ENCODE measurements at regions not wholly inside any gene's neighbourhood (a gene's known extent, or its start where the extent isn't known, plus 50 kb on each side); places are given as distances from the start of the nearest gene placed in this dataset.

DNA sequence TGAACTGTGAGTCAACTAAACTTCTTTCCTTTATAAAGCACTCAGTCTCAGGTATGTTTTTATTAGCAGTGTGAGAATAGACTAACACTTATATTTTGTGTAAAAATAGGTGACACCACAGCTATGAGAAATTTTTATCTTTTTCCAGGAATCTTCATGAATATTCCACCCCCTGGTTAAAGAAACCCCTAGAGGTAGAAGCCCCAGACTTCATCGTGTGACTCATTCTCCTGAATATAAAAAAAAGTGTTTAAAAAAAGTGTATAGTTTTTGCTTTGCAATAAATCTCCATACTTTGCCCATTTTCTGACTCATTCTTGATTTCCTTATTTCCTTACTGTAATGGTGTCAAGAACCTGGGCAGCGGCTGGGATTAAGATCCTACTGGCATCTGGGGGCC is 667.6 kb upstream of the CELF2 start:
- H3K4me1 Mint-ChIP-seq = no peaks in the 10 kb centered on the region
- TF ChIP-seq, protein P1, sequence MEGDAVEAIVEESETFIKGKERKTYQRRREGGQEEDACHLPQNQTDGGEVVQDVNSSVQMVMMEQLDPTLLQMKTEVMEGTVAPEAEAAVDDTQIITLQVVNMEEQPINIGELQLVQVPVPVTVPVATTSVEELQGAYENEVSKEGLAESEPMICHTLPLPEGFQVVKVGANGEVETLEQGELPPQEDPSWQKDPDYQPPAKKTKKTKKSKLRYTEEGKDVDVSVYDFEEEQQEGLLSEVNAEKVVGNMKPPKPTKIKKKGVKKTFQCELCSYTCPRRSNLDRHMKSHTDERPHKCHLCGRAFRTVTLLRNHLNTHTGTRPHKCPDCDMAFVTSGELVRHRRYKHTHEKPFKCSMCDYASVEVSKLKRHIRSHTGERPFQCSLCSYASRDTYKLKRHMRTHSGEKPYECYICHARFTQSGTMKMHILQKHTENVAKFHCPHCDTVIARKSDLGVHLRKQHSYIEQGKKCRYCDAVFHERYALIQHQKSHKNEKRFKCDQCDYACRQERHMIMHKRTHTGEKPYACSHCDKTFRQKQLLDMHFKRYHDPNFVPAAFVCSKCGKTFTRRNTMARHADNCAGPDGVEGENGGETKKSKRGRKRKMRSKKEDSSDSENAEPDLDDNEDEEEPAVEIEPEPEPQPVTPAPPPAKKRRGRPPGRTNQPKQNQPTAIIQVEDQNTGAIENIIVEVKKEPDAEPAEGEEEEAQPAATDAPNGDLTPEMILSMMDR (IDR thresholded peaks at IDR 0.05) = no peak
- H3K4me3 Mint-ChIP-seq = no peak overlapping the region
- DNase-seq = no peak
- no peaks in the 10 kb centered on the region for H3K36me3 Mint-ChIP-seq (ENCODE audit: low read depth)
- peaks cover 4% of the 10 kb centered on the region for H3K27me3 Mint-ChIP-seq (ENCODE audit: low read depth, poor library complexity)
- H3K27ac Mint-ChIP-seq = no peak overlapping the region
- no peaks in the 10 kb centered on the region for H3K9me3 Mint-ChIP-seq

DNA sequence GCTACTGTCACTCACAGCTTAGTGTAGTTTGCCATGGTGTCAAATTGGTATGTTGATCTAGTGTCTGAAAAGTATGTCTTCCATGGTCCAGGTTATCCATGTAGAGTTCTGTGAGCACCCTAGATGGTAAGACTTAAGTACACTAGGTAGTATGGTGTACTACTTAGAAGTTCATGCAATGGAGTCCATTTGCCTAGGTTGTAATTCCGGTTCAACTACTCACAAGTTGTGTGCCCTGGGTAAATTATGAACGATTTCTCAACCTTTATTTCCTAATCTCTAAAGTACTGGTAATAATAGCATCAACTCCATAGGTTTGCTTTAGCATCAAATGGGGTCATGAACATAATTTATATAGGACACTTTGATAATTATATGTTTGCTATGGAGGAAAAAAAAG is 666.2 kb upstream of the CELF2 start:
- no peaks in the 10 kb centered on the region for H3K9me3 Mint-ChIP-seq
- no peak overlapping the region for H3K4me3 Mint-ChIP-seq
- TF ChIP-seq, protein P1 (IDR thresholded peaks at IDR 0.05) = no peak
- peaks cover 4% of the 10 kb centered on the region for H3K27me3 Mint-ChIP-seq (ENCODE audit: low read depth, poor library complexity)
- H3K27ac Mint-ChIP-seq = no peak overlapping the region
- H3K36me3 Mint-ChIP-seq (ENCODE audit: low read depth) = no peaks in the 10 kb centered on the region
- DNase-seq = no peak
- no peaks in the 10 kb centered on the region for H3K4me1 Mint-ChIP-seq

DNA sequence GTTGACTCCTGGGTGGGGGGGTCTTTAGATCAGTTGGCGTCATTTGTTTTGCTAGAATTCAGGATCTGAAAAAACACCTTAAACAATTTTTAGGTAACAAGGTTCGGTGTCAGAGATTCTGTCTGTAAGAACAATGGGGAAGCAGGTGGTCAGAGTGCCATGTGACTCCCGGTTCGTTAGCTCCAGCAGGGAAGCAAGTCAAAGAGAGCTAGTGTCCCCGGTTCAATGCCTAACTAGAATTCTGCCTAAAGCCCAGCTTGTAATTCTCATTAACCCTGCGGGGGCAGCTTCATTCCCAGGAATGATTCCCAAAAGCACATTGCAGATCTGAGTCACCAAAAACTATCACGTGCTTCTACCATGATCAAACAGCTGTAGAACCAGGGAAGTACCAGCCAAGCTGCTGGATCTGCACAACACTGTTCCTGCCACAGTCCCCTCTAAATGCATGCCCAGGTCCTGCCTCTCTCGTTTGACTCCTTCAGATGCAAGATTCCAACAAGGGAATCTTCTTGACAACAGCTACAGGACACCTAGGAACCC is 664.3 kb upstream of the CELF2 start:
- Mint-ChIP-seq H3K36me3 (ENCODE audit: low read depth) (no peaks in the 10 kb centered on the region), H3K27ac (no peak overlapping the region), H3K27me3 (ENCODE audit: low read depth, poor library complexity) (peaks cover 1% of the 10 kb centered on the region), H3K4me3 (no peak overlapping the region), H3K4me1 (no peaks in the 10 kb centered on the region), H3K9me3 (no peaks in the 10 kb centered on the region)
- DNase-seq = no peak
- TF ChIP-seq, protein P1 (IDR thresholded peaks at IDR 0.05) = no peak

DNA sequence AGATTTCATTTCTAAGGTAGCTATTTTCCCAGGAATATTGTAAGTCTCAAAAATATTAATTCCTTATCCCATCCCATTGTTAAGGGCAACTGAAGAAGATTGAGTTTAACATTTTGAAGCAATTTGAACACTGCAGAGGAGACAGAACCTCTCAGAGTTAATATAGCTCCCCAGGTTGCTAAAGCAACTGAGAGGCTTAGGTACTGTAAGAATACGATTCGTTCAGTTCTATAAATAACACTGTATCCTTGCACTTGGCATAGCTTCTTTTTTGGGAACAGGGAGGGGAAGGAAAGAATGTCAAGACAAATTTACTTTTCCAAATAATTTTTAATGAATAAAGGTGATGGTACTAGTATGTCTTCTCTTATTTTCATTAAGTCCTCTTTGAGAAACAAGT is 658.4 kb upstream of the CELF2 start:
- Mint-ChIP-seq H3K4me3 (no peak overlapping the region), H3K9me3 (no peaks in the 10 kb centered on the region)

DNA sequence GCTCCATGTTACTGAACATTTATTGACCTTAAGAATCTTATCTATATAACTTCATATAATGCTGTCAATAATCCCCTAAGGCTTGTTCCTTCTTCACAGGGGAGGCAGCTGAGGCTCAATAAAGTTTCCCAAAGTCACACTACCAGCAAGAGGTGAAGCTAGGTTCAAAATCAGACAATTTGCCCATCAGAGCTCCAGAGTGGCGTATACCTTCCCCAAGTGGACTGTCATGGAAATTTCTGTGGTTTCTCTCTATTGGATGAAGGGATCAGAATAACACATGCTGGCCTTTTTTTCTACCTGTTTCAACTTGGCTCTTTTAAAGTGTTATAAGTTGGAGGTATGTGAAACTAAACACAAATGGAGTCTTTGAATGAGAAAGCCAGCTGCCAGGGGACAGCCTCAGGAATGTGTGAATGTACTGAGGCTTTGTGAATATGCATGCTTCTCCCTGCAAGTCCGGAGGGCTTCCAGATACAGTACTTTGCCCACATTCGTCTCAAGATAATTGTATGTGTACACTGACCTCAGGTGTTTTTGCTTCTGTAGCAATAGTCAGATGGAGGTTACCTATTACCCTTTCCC is 656.3 kb upstream of the CELF2 start:
- Mint-ChIP-seq H3K9me3 (no peaks in the 10 kb centered on the region), H3K27me3 (ENCODE audit: low read depth, poor library complexity) (peaks cover 10% of the 10 kb centered on the region), H3K4me3 (no peak overlapping the region), H3K36me3 (ENCODE audit: low read depth) (no peaks in the 10 kb centered on the region), H3K27ac (no peak overlapping the region), H3K4me1 (no peaks in the 10 kb centered on the region)
- DNase-seq = no peak
- TF ChIP-seq, protein P1 (IDR thresholded peaks at IDR 0.05) = no peak

More for the DNA sequence above, 658.4 kb upstream of the CELF2 start:
- Mint-ChIP-seq H3K4me1 (no peaks in the 10 kb centered on the region), H3K36me3 (ENCODE audit: low read depth) (no peaks in the 10 kb centered on the region), H3K27ac (no peak overlapping the region), H3K27me3 (ENCODE audit: low read depth, poor library complexity) (peaks cover 10% of the 10 kb centered on the region)
- DNase-seq = no peak
- TF ChIP-seq, protein P1 (IDR thresholded peaks at IDR 0.05) = no peak

DNA sequence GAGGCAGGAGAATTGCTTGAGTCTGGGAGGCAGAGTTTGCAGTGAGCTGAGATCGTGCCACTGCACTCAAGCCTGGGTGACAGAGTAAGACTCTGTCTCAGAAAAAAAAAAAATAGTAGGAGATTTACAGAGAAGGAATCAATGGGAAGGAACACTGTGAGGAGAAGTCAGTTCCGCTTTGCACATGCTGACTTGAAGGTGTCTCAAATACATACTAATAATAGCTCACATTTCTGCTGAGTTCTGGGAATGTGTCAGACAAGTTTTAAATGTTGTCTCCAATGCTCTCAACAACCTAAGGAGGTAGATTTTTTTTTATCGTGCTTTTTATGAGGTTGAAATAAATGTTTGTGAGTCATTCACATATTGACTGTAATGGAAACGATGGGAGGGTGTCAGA is 654.9 kb upstream of the CELF2 start:
- no peak for DNase-seq
- no peaks in the 10 kb centered on the region for H3K36me3 Mint-ChIP-seq (ENCODE audit: low read depth)
- no peak overlapping the region for H3K27ac Mint-ChIP-seq
- no peaks in the 10 kb centered on the region for H3K9me3 Mint-ChIP-seq
- H3K4me3 Mint-ChIP-seq = no peak overlapping the region
- H3K27me3 Mint-ChIP-seq (ENCODE audit: low read depth, poor library complexity) = peaks cover 14% of the 10 kb centered on the region
- H3K4me1 Mint-ChIP-seq = peaks cover 5% of the 10 kb centered on the region
- TF ChIP-seq, protein P1 (IDR thresholded peaks at IDR 0.05) = no peak

All from nephron progenitor cell (in vitro differentiated cells).